Stimulated activated naive B cell treated with anti-CD40 and anti-IgM and Interleukin-4, amounts not matched to agents 10 μg/mL and 1 μg/mL and 100 μg/mL, for 72 hours (primary cell): ENCODE measurements at regions not wholly inside any gene's neighbourhood (a gene's known extent, or its start where the extent isn't known, plus 50 kb on each side); places are given as distances from the start of the nearest gene placed in this dataset.
A peak's percentile ranks its signal among the peaks of the same experiment; 100 is the strongest.

Experiments
- ATAC-seq, 2 donors: fragments of 150-1000 bp; cut with Tn5 transposase; replicated peaks; 2 replicates each; pipeline ENCODE4 v1.10.0; 2021; ENCODE audit warnings: moderate library complexity in 1 of 2
- DNase-seq: peaks from one replicate; pipeline ENCODE4 v3.0.0; 2021
- H3K27ac Mint-ChIP-seq: one replicate; pipeline ENCODE4 v1.8.0; 2022; ENCODE audit warnings: mild to moderate bottlenecking, mixed read lengths
- H3K27me3 Mint-ChIP-seq, 2 donors: one replicate each; pipeline ENCODE4 v1.8.0; 2022; ENCODE audit warnings: mixed read lengths in 2 of 2
- H3K36me3 Mint-ChIP-seq, 2 donors: one replicate each; pipeline ENCODE4 v1.8.0; 2022; ENCODE audit warnings: mixed read lengths in 2 of 2, mild to moderate bottlenecking in 1 of 2
- H3K4me1 Mint-ChIP-seq, 2 donors: one replicate each; pipeline ENCODE4 v1.8.0; 2022; ENCODE audit warnings: mixed read lengths in 2 of 2, mild to moderate bottlenecking in 1 of 2
- H3K4me3 Mint-ChIP-seq, 2 donors: one replicate each; pipeline ENCODE4 v1.8.0; 2022; ENCODE audit warnings: mild to moderate bottlenecking in 2 of 2, mixed read lengths in 2 of 2, moderate library complexity in 1 of 2
- H3K9me3 Mint-ChIP-seq, 2 donors: one replicate each; pipeline ENCODE4 v1.8.0; 2022; ENCODE audit warnings: mixed read lengths in 2 of 2, mild to moderate bottlenecking in 1 of 2

- Mint-ChIP-seq H3K4me3 (no peak overlapping the region), H3K36me3 (no peaks in the 10 kb centered on the region), H3K27ac (no peak overlapping the region), H3K27me3 (no peaks in the 10 kb centered on the region), H3K9me3 (no peaks in the 10 kb centered on the region), H3K4me1 (no peaks in the 10 kb centered on the region)
- ATAC-seq (no peak), DNase-seq (no peak)
Measured at GRCh38 chr1:81467383-81467782, 333.4 kb upstream of the ADGRL2 start.

GRCh38 chr1:81466961-81467360 lies 333.8 kb upstream of the ADGRL2 start:
- ATAC-seq (no peak), DNase-seq (no peak)
- Mint-ChIP-seq H3K27me3 (no peaks in the 10 kb centered on the region), H3K36me3 (no peaks in the 10 kb centered on the region), H3K27ac (no peak overlapping the region), H3K4me3 (no peak overlapping the region), H3K4me1 (no peaks in the 10 kb centered on the region), H3K9me3 (no peaks in the 10 kb centered on the region)

- Mint-ChIP-seq H3K36me3 (no peaks in the 10 kb centered on the region), H3K27ac (no peak overlapping the region), H3K4me3 (no peak overlapping the region), H3K4me1 (no peaks in the 10 kb centered on the region), H3K9me3 (no peaks in the 10 kb centered on the region), H3K27me3 (no peaks in the 10 kb centered on the region)
- DNase-seq: no peak
- ATAC-seq: no peak
Measured at GRCh38 chr1:81463936-81464837, 336.5 kb upstream of the ADGRL2 start.

GRCh38 chr1:81459043-81459442 lies 341.7 kb upstream of the ADGRL2 start:
- Mint-ChIP-seq H3K9me3 (no peaks in the 10 kb centered on the region), H3K4me3 (no peak overlapping the region), H3K4me1 (no peaks in the 10 kb centered on the region), H3K36me3 (no peaks in the 10 kb centered on the region), H3K27me3 (no peaks in the 10 kb centered on the region), H3K27ac (no peak overlapping the region)
- DNase-seq: no peak
- ATAC-seq: no peak

GRCh38 chr1:81458186-81458585 lies 342.5 kb upstream of the ADGRL2 start:
- Mint-ChIP-seq H3K27me3 (no peaks in the 10 kb centered on the region), H3K4me3 (no peak overlapping the region), H3K27ac (no peak overlapping the region), H3K36me3 (no peaks in the 10 kb centered on the region), H3K4me1 (no peaks in the 10 kb centered on the region), H3K9me3 (no peaks in the 10 kb centered on the region)
- DNase-seq (no peak), ATAC-seq (no peak)

GRCh38 chr1:81455481-81455880 lies 345.3 kb upstream of the ADGRL2 start:
- Mint-ChIP-seq H3K4me3 (no peak overlapping the region), H3K27me3 (no peaks in the 10 kb centered on the region), H3K9me3 (no peaks in the 10 kb centered on the region), H3K27ac (no peak overlapping the region), H3K36me3 (no peaks in the 10 kb centered on the region), H3K4me1 (no peaks in the 10 kb centered on the region)
- DNase-seq: no peak
- no peak for ATAC-seq

- Mint-ChIP-seq H3K27ac (no peak overlapping the region), H3K4me1 (no peaks in the 10 kb centered on the region), H3K27me3 (no peaks in the 10 kb centered on the region), H3K9me3 (no peaks in the 10 kb centered on the region), H3K36me3 (no peaks in the 10 kb centered on the region), H3K4me3 (no peak overlapping the region)
- DNase-seq (no peak), ATAC-seq (no peak)
Measured at GRCh38 chr1:81453971-81454370, 346.8 kb upstream of the ADGRL2 start.

- H3K4me1 Mint-ChIP-seq: no peaks in the 10 kb centered on the region
- no peak for ATAC-seq
- no peak overlapping the region for H3K27ac Mint-ChIP-seq
- no peak for DNase-seq
- no peak overlapping the region for H3K4me3 Mint-ChIP-seq
- no peaks in the 10 kb centered on the region for H3K36me3 Mint-ChIP-seq
- no peaks in the 10 kb centered on the region for H3K9me3 Mint-ChIP-seq
- no peaks in the 10 kb centered on the region for H3K27me3 Mint-ChIP-seq
Measured at GRCh38 chr1:81453367-81453703, 347.4 kb upstream of the ADGRL2 start.

GRCh38 chr1:81452693-81453366 lies 347.9 kb upstream of the ADGRL2 start:
- no peak overlapping the region for H3K27ac Mint-ChIP-seq
- DNase-seq (no peak), ATAC-seq (no peak)
- no peaks in the 10 kb centered on the region for H3K4me1 Mint-ChIP-seq
- H3K4me3 Mint-ChIP-seq: no peak overlapping the region
- H3K9me3 Mint-ChIP-seq: peaks cover 0 to under 1% of the 10 kb centered on the region in 2 donors
- H3K36me3 Mint-ChIP-seq: no peaks in the 10 kb centered on the region
- no peaks in the 10 kb centered on the region for H3K27me3 Mint-ChIP-seq

GRCh38 chr1:81449786-81450185 lies 350.9 kb upstream of the ADGRL2 start:
- ATAC-seq: no peak
- H3K9me3 Mint-ChIP-seq: peaks cover 0 to 1% of the 10 kb centered on the region in 2 donors
- H3K27ac Mint-ChIP-seq: no peak overlapping the region
- no peaks in the 10 kb centered on the region for H3K36me3 Mint-ChIP-seq
- no peaks in the 10 kb centered on the region for H3K27me3 Mint-ChIP-seq
- no peaks in the 10 kb centered on the region for H3K4me1 Mint-ChIP-seq
- no peak for DNase-seq
- no peak overlapping the region for H3K4me3 Mint-ChIP-seq

- Mint-ChIP-seq H3K27ac (no peak overlapping the region), H3K9me3 (peaks cover 0 to 1% of the 10 kb centered on the region in 2 donors), H3K4me1 (no peaks in the 10 kb centered on the region), H3K27me3 (no peaks in the 10 kb centered on the region), H3K4me3 (no peak overlapping the region), H3K36me3 (no peaks in the 10 kb centered on the region)
- ATAC-seq: no peak
- DNase-seq: no peak
Measured at GRCh38 chr1:81446000-81446669, 354.6 kb upstream of the ADGRL2 start.

- H3K27me3 Mint-ChIP-seq: no peaks in the 10 kb centered on the region
- H3K4me1 Mint-ChIP-seq: no peaks in the 10 kb centered on the region
- ATAC-seq: no peak
- peaks cover 0 to 1% of the 10 kb centered on the region in 2 donors for H3K9me3 Mint-ChIP-seq
- no peak for DNase-seq
- no peaks in the 10 kb centered on the region for H3K36me3 Mint-ChIP-seq
- H3K4me3 Mint-ChIP-seq: no peak overlapping the region
- no peak overlapping the region for H3K27ac Mint-ChIP-seq
Measured at GRCh38 chr1:81443288-81443687, 357.4 kb upstream of the ADGRL2 start.

- Mint-ChIP-seq H3K27ac (no peak overlapping the region), H3K4me3 (no peak overlapping the region), H3K9me3 (no peaks in the 10 kb centered on the region), H3K4me1 (no peaks in the 10 kb centered on the region), H3K27me3 (no peaks in the 10 kb centered on the region), H3K36me3 (no peaks in the 10 kb centered on the region)
- no peak for DNase-seq
- peak in 1 of 2 donors; percentile 7 for ATAC-seq
Measured at GRCh38 chr1:81439046-81439823, 361.5 kb upstream of the ADGRL2 start.

- DNase-seq (no peak), ATAC-seq (no peak)
- H3K9me3 Mint-ChIP-seq: no peaks in the 10 kb centered on the region
- H3K4me1 Mint-ChIP-seq: no peaks in the 10 kb centered on the region
- H3K4me3 Mint-ChIP-seq: no peak overlapping the region
- no peaks in the 10 kb centered on the region for H3K27me3 Mint-ChIP-seq
- no peak overlapping the region for H3K27ac Mint-ChIP-seq
- H3K36me3 Mint-ChIP-seq: no peaks in the 10 kb centered on the region
Measured at GRCh38 chr1:81437649-81438048, 363.1 kb upstream of the ADGRL2 start.
